Ishikawa (cell line): ENCODE measurements at regions not wholly inside any gene's neighbourhood (a gene's known extent, or its start where the extent isn't known, plus 50 kb on each side); places are given as distances from the start of the nearest gene placed in this dataset.

Experiments
- EGR1 ChIP-seq: IDR thresholded peaks from 2 replicates; pipeline ENCODE4 v1.6.1; 2012
- EP300 ChIP-seq: IDR thresholded peaks from 2 replicates; pipeline ENCODE4 v1.6.1; 2012; ENCODE audit warnings: borderline replicate concordance
- FOXM1 ChIP-seq: IDR thresholded peaks from 2 replicates; pipeline ENCODE4 v1.6.1; 2012; ENCODE audit warnings: low read depth, borderline replicate concordance
- MAX ChIP-seq: IDR thresholded peaks from 2 replicates; pipeline ENCODE4 v1.6.1; 2012
- NFIC ChIP-seq: IDR thresholded peaks from 2 replicates; pipeline ENCODE4 v1.6.1; 2012
- RAD21 ChIP-seq: IDR thresholded peaks from 2 replicates; pipeline ENCODE4 v1.6.1; 2012; ENCODE audit warnings: low read depth
- TAF1 ChIP-seq: IDR thresholded peaks from 2 replicates; pipeline ENCODE4 v1.6.1; 2012; ENCODE audit warnings: low read depth, mild to moderate bottlenecking
- USF1 ChIP-seq: IDR thresholded peaks from 2 replicates; pipeline ENCODE4 v1.6.1; 2012
- ZBTB7A ChIP-seq: IDR thresholded peaks from 2 replicates; pipeline ENCODE4 v1.6.1; 2012; ENCODE audit warnings: low read depth
- TF ChIP-seq, protein P1 (sequence below): IDR thresholded peaks from 2 replicates; pipeline ENCODE4 v1.6.1; 2012; ENCODE audit warnings: low read depth, mild to moderate bottlenecking

GRCh38 chr10:62456611-62457101 is 82.5 kb downstream of the ZNF365 start:
- TF ChIP-seq USF1 = no peak
- TF ChIP-seq FOXM1 = no peak
- TF ChIP-seq MAX = no peak
- no peak for TF ChIP-seq EGR1
- no peak for TF ChIP-seq EP300
- TF ChIP-seq, protein P1, sequence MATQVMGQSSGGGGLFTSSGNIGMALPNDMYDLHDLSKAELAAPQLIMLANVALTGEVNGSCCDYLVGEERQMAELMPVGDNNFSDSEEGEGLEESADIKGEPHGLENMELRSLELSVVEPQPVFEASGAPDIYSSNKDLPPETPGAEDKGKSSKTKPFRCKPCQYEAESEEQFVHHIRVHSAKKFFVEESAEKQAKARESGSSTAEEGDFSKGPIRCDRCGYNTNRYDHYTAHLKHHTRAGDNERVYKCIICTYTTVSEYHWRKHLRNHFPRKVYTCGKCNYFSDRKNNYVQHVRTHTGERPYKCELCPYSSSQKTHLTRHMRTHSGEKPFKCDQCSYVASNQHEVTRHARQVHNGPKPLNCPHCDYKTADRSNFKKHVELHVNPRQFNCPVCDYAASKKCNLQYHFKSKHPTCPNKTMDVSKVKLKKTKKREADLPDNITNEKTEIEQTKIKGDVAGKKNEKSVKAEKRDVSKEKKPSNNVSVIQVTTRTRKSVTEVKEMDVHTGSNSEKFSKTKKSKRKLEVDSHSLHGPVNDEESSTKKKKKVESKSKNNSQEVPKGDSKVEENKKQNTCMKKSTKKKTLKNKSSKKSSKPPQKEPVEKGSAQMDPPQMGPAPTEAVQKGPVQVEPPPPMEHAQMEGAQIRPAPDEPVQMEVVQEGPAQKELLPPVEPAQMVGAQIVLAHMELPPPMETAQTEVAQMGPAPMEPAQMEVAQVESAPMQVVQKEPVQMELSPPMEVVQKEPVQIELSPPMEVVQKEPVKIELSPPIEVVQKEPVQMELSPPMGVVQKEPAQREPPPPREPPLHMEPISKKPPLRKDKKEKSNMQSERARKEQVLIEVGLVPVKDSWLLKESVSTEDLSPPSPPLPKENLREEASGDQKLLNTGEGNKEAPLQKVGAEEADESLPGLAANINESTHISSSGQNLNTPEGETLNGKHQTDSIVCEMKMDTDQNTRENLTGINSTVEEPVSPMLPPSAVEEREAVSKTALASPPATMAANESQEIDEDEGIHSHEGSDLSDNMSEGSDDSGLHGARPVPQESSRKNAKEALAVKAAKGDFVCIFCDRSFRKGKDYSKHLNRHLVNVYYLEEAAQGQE = no peak
- no peak for TF ChIP-seq TAF1
- TF ChIP-seq ZBTB7A = no peak
- TF ChIP-seq RAD21 = no peak
- TF ChIP-seq NFIC = no peak
